Testis (tissue), 2 donors: ENCODE measurements at regions not wholly inside any gene's neighbourhood (a gene's known extent, or its start where the extent isn't known, plus 50 kb on each side); places are given as distances from the start of the nearest gene placed in this dataset.

Source experiments
- CTCF ChIP-seq, 3 experiments: fragments of 450-650 bp in 2 of 3; fragments of 200-600 bp in 1 of 3; sonication (generic) in 1 of 3; IDR thresholded peaks; one replicate each; pipeline ENCODE4 v1.5.1; 2016 to 2019; ENCODE audit warnings: antibody characterized with exemption in 3 of 3, mild to moderate bottlenecking in 2 of 3, moderate library complexity in 1 of 3
- POLR2A ChIP-seq: fragments of 450-650 bp; IDR thresholded peaks from one replicate; pipeline ENCODE4 v1.6.1; 2017; ENCODE audit warnings: antibody characterized with exemption, mild to moderate bottlenecking, moderate library complexity

DNA sequence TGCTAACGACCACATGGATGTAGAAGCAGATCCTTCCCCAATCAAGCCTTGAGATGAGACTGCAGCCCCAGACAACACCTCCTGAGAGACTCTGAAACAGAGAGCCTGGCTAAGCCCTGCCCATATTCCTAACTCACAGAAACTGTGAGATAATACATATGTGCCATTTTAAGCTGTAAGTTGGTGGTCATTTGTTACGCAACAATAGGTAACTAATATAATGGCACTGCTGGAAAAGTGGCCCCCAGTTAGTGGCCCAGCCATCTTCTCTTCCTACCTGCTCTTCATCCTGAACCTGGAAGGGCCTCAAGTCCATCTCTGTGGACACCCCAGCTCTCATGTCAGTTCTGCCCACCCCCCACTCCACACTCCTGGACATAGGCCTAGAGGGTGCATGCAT is 144.0 kb downstream of the TMEM17 start:
- TF ChIP-seq CTCF (IDR thresholded peaks at IDR 0.05) (no peak), POLR2A (no peak)
